Upper lobe of right lung (tissue), 1 donor: ENCODE measurements at regions not wholly inside any gene's neighbourhood (a gene's known extent, or its start where the extent isn't known, plus 50 kb on each side); places are given as distances from the start of the nearest gene placed in this dataset.

Experiments
- ATAC-seq: fragments of 200-7000 bp; cut with Tn5 transposase; one replicate; pipeline ENCODE4 v1.9.1; 2020; ENCODE audit warnings: mild to moderate bottlenecking, moderate library complexity
- DNase-seq: peaks from one replicate; pipeline ENCODE4 v3.0.0-alpha.2; 2020
- H3K27ac ChIP-seq: fragments of 200-600 bp; one replicate; pipeline ENCODE4 v1.8.0; 2022
- H3K27me3 ChIP-seq: fragments of 200-600 bp; one replicate; pipeline ENCODE4 v1.8.0; 2022; ENCODE audit warnings: mild to moderate bottlenecking
- H3K36me3 ChIP-seq: fragments of 200-600 bp; one replicate; pipeline ENCODE4 v1.8.0; 2022
- H3K4me1 ChIP-seq: fragments of 200-600 bp; one replicate; pipeline ENCODE4 v1.8.0; 2022
- H3K4me3 ChIP-seq: fragments of 200-600 bp; one replicate; pipeline ENCODE4 v1.8.0; 2022; ENCODE audit warnings: mild to moderate bottlenecking
- H3K9me3 ChIP-seq: fragments of 200-600 bp; one replicate; pipeline ENCODE4 v1.8.0; 2022
- CTCF ChIP-seq: fragments of 200-600 bp; IDR thresholded peaks from one replicate; pipeline ENCODE4 v1.8.0; 2022; ENCODE audit warnings: antibody characterized with exemption
- intact Hi-C: fragments of 100-400 bp; cut with DNase I; formaldehyde crosslinking; loops from one replicate; pipeline ENCODE4 v1.11.0; 2022
- donor health status: DM: no; HTN: yes; CAD: no; lungs with severe emphysema.

DNA sequence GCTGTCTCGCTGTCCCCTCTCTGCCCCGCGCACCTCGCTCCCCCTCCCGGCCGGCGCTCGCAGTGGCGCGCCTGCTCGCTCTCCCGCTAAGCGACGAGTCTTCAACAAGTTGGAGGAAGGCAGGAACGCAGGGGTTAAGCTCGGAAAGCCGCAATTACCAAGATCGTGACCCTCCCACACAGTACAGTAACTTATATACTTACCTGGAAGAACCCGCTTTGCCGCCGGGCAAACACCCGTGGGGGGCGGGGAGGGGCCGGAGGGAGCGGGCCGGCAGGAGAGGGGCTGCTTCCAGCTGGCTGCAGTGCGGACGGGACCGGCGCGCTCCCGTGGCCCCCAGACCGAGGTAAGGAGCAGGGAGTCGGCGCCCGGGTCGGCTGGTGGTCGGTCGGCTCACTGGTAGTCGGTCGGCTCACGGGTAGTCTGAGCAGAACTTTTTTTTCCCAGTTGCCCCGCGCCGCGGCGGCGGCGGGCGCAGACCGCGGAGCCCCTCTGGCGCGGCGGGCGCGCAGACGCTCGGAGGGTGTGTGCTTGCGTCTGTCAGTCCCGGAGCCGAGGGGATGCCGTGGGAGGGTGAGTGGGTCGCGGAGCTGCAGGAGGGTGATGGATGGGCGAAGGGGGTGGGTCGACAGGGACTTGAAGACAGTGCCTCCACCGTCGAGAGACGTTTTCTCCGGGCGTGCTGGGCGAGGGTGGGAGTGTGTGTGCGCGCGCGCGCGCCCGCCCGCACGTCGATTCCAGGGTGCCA, 101.2 kb upstream of the HSD17B12 start:
- DNase-seq (no peak), ATAC-seq (no peak)
- Histone ChIP-seq H3K9me3 (no peaks in the 10 kb centered on the region), H3K4me1 (peaks cover 33% of the 10 kb centered on the region), H3K27me3 (peaks cover 100% of the 10 kb centered on the region), H3K4me3 (peak overlapping the region; percentile 43), H3K27ac (no peak overlapping the region), H3K36me3 (no peaks in the 10 kb centered on the region)
- TF ChIP-seq CTCF: no peak
- intact Hi-C loops: no loop called here

- DNase-seq: no peak
- H3K27ac ChIP-seq: no peak overlapping the region
- no peaks in the 10 kb centered on the region for H3K9me3 ChIP-seq
- peaks cover 100% of the 10 kb centered on the region for H3K27me3 ChIP-seq
- no peak for TF ChIP-seq CTCF
- H3K36me3 ChIP-seq: no peaks in the 10 kb centered on the region
- intact Hi-C loops: no loop called here
- H3K4me3 ChIP-seq: peak overlapping the region; percentile 43
- ATAC-seq: no peak
- peaks cover 32% of the 10 kb centered on the region for H3K4me1 ChIP-seq
These were observed 100.6 kb upstream of the HSD17B12 start for GRCh38 chr11:43579919-43580276.

- ATAC-seq (no peak), DNase-seq (no peak)
- TF ChIP-seq CTCF: no peak
- Histone ChIP-seq H3K27ac (no peak overlapping the region), H3K4me1 (peaks cover 22% of the 10 kb centered on the region), H3K4me3 (peak overlapping the region; percentile 8), H3K9me3 (no peaks in the 10 kb centered on the region), H3K27me3 (peaks cover 91% of the 10 kb centered on the region), H3K36me3 (no peaks in the 10 kb centered on the region)
- intact Hi-C loops: no loop called here
These were observed 99.7 kb upstream of the HSD17B12 start for GRCh38 chr11:43580735-43581369.

DNA sequence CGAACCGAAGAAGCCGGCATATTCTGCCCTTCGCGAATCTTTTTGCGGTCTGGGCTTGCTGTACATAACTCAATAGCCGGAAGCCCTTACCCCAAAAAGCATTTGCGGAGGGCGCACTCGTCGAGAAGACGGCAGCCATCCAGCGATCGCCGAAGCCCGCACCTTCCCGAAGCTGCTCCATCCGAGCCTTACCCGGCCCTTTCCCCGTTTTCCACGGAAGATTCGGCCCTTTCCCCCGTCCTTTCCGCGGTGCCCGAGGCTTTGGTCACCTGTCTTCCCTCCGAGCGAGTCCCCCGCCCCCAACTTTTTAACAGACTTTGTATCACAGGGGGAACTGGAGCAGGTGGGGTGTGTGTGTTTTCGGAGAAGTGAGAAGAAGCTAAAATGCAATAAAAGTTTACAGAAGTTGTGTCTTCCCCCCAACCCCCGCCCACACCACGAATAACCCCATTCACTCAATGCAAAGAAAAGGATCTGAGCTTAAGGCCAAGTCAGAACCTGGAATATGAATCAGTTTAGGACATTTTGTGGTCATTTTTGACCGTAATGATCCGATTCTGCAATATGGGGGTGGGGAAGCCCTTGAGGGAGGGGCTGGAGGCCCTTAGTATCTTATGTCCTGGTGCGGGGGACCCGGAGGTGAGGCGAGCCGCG, 99.0 kb upstream of the HSD17B12 start:
- TF ChIP-seq CTCF: no peak

DNA sequence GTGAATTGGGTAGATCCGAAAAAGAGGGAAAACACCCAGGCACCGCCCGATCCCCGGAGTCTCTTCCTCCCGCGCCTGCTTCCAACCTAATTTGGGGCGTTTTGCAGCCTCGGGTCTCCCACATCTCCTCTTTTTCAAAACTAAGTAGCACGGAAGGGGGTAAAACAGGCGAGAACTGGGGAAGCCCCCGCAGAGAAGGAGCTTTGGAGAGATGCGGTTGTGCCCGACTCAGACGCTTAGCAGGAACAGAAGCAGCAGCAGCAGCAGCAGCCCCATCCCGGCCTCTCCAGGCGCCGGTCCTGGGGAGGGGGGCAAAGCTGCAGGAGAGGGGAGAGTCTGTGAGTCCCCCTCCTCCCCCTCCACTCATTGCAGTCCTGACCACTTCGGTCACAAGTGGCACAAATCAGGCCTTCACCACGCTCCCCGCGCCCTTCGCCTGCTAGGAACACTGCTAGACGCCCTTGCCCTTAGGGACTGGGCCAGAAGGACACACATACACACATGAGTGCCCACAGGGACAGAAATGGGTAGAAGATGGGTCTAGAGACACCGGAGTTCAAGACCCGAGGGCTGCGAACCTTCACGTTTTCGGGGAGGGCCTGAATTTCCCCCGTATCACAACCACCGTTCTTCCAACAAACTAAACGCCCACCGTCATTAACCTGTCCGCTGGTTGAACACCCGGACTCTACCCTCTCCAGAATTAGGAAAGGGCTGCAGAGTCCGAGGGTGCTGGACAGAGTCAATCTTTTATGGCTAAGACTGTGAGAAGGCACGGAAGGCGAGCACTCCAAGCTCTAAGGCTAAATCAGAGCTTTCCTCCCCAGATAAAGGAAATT, 98.3 kb upstream of the HSD17B12 start:
- TF ChIP-seq CTCF: no peak
- Histone ChIP-seq H3K4me3 (no peak overlapping the region), H3K27ac (no peak overlapping the region), H3K4me1 (peaks cover 18% of the 10 kb centered on the region), H3K27me3 (peaks cover 77% of the 10 kb centered on the region), H3K9me3 (no peaks in the 10 kb centered on the region), H3K36me3 (no peaks in the 10 kb centered on the region)
- ATAC-seq: no peak
- intact Hi-C loops: no loop called here
- DNase-seq: no peak

More for the DNA sequence above, 99.0 kb upstream of the HSD17B12 start:
- ATAC-seq: no peak
- DNase-seq: no peak
- Histone ChIP-seq H3K4me3 (peak overlapping the region; percentile 8), H3K9me3 (no peaks in the 10 kb centered on the region), H3K4me1 (peaks cover 18% of the 10 kb centered on the region), H3K36me3 (no peaks in the 10 kb centered on the region), H3K27ac (no peak overlapping the region), H3K27me3 (peaks cover 84% of the 10 kb centered on the region)
- intact Hi-C loops: no loop called here
